ENCODE measurements at regions not wholly inside any gene's neighbourhood (a gene's known extent, or its start where the extent isn't known, plus 50 kb on each side); places are given as distances from the start of the nearest gene placed in this dataset.
"Not testable (repeated sequence)": the region's sequence is repeated elsewhere in the genome, so short reads cannot be mapped to it uniquely, and the experiment has no call there.

- Mint-ChIP-seq H3K4me3 (no peak overlapping the region), H3K9me3 (no peaks in the 10 kb centered on the region), H3K27ac (no peak overlapping the region), H3K36me3 (ENCODE audit: low read depth) (no peaks in the 10 kb centered on the region), H3K27me3 (no peaks in the 10 kb centered on the region), H3K4me1 (ENCODE audit: low read depth) (no peaks in the 10 kb centered on the region)
Observed at GRCh38 chr11:96878299-96879051, 488.7 kb downstream of the JRKL start.

GRCh38 chr11:96882622-96883021 is 492.8 kb downstream of the JRKL start:
- not testable (repeated sequence) for H3K36me3 Mint-ChIP-seq (ENCODE audit: low read depth); H3K27me3 Mint-ChIP-seq; H3K27ac Mint-ChIP-seq; H3K4me1 Mint-ChIP-seq (ENCODE audit: low read depth); H3K9me3 Mint-ChIP-seq; H3K4me3 Mint-ChIP-seq

- Mint-ChIP-seq H3K36me3 (ENCODE audit: low read depth) (no peaks in the 10 kb centered on the region), H3K4me3 (no peak overlapping the region), H3K4me1 (ENCODE audit: low read depth) (no peaks in the 10 kb centered on the region), H3K27me3 (no peaks in the 10 kb centered on the region), H3K27ac (no peak overlapping the region), H3K9me3 (no peaks in the 10 kb centered on the region)
Observed at GRCh38 chr11:96885405-96885804, 495.6 kb downstream of the JRKL start.

GRCh38 chr11:96885912-96886311 is 496.1 kb downstream of the JRKL start:
- Mint-ChIP-seq H3K36me3 (ENCODE audit: low read depth) (no peaks in the 10 kb centered on the region), H3K9me3 (no peaks in the 10 kb centered on the region), H3K27ac (no peak overlapping the region)

DNA sequence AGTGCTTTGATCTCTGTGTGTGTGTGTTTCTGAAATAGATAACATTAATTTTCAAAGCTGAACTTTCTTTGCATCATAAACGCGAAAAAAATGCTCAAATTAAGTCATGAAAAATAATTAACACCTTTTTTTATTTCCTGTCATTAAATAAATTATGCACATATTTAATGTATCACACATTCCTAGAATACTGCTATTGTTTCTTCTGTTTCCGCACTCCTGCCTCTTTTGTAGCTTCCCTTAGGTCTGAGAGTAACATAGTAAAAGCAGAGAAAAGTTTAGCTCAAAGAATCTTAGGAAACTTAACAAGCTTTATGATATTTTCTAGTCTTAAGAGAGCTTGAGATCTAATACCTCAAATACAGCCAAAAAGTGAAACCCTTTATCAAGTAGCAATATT is 504.2 kb downstream of the JRKL start:
- Mint-ChIP-seq H3K27ac (no peak overlapping the region), H3K4me3 (no peak overlapping the region)

More at GRCh38 chr11:96885912-96886311, 496.1 kb downstream of the JRKL start:
- Mint-ChIP-seq H3K4me3 (no peak overlapping the region), H3K4me1 (ENCODE audit: low read depth) (no peaks in the 10 kb centered on the region), H3K27me3 (no peaks in the 10 kb centered on the region)

GRCh38 chr11:96894587-96894986 is 504.8 kb downstream of the JRKL start:
- H3K9me3 Mint-ChIP-seq = peaks cover 3% of the 10 kb centered on the region
- H3K36me3 Mint-ChIP-seq (ENCODE audit: low read depth) = no peaks in the 10 kb centered on the region
- H3K4me3 Mint-ChIP-seq = no peak overlapping the region
- no peaks in the 10 kb centered on the region for H3K4me1 Mint-ChIP-seq (ENCODE audit: low read depth)
- no peaks in the 10 kb centered on the region for H3K27me3 Mint-ChIP-seq
- no peak overlapping the region for H3K27ac Mint-ChIP-seq

More for the DNA sequence above, 504.2 kb downstream of the JRKL start:
- H3K27me3 Mint-ChIP-seq = no peaks in the 10 kb centered on the region
- H3K36me3 Mint-ChIP-seq (ENCODE audit: low read depth) = no peaks in the 10 kb centered on the region
- no peaks in the 10 kb centered on the region for H3K4me1 Mint-ChIP-seq (ENCODE audit: low read depth)
- H3K9me3 Mint-ChIP-seq = peaks cover 3% of the 10 kb centered on the region

- H3K36me3 Mint-ChIP-seq (ENCODE audit: low read depth) = no peaks in the 10 kb centered on the region
- H3K27me3 Mint-ChIP-seq = no peaks in the 10 kb centered on the region
- no peak overlapping the region for H3K4me3 Mint-ChIP-seq
- H3K27ac Mint-ChIP-seq = no peak overlapping the region
- H3K9me3 Mint-ChIP-seq = no peaks in the 10 kb centered on the region
- no peaks in the 10 kb centered on the region for H3K4me1 Mint-ChIP-seq (ENCODE audit: low read depth)
Observed at GRCh38 chr11:96899971-96900370, 510.2 kb downstream of the JRKL start.

DNA sequence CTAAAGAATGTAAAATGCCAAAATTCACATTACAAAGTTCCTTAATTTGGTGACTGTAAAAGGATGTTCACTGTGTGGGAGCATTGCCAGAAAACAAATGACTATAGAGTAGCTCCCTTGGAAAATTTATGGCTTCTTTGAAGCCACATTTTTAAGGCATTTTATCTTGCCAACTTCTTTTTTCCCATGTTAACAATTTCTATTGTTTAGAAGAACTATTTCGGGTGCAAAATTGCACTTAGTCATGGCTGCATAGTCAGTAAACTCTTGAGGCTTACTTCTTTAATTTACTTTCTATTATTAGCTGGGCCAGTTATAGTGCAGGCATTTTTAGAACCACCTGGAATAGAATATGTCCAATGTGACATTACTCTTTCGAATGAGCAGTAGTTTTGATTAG is 515.3 kb downstream of the JRKL start:
- H3K4me1 Mint-ChIP-seq (ENCODE audit: low read depth) = no peaks in the 10 kb centered on the region
- H3K27ac Mint-ChIP-seq = no peak overlapping the region
- no peak overlapping the region for H3K4me3 Mint-ChIP-seq
- no peaks in the 10 kb centered on the region for H3K27me3 Mint-ChIP-seq
- H3K9me3 Mint-ChIP-seq = no peaks in the 10 kb centered on the region
- H3K36me3 Mint-ChIP-seq (ENCODE audit: low read depth) = no peaks in the 10 kb centered on the region

DNA sequence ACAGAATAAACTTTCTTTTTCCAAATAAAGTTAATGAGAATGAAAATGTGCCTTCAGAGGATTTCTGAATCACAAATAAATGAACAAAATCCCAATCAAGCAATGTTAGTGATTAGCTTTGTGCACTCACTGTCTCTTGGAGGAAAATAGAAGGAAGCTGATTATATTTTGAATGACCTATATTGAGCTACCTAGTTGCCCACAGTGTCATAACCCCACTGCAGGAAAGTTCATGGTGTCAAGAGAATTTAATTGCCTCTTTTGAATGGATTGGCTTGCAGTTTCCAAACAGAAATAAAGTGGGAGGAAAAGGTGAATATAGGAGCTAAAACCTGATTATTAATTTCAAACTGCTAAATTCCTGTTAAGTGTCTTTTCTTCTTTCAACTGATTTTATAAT is 515.9 kb downstream of the JRKL start:
- no peaks in the 10 kb centered on the region for H3K36me3 Mint-ChIP-seq (ENCODE audit: low read depth)
- H3K4me1 Mint-ChIP-seq (ENCODE audit: low read depth) = no peaks in the 10 kb centered on the region

GRCh38 chr11:96906476-96906875 is 516.7 kb downstream of the JRKL start:
- Mint-ChIP-seq H3K4me1 (ENCODE audit: low read depth) (no peaks in the 10 kb centered on the region), H3K27ac (no peak overlapping the region), H3K36me3 (ENCODE audit: low read depth) (no peaks in the 10 kb centered on the region), H3K4me3 (no peak overlapping the region), H3K9me3 (no peaks in the 10 kb centered on the region), H3K27me3 (no peaks in the 10 kb centered on the region)

More for the DNA sequence above, 515.9 kb downstream of the JRKL start:
- H3K4me3 Mint-ChIP-seq = no peak overlapping the region
- H3K27me3 Mint-ChIP-seq = no peaks in the 10 kb centered on the region
- H3K27ac Mint-ChIP-seq = no peak overlapping the region
- no peaks in the 10 kb centered on the region for H3K9me3 Mint-ChIP-seq

DNA sequence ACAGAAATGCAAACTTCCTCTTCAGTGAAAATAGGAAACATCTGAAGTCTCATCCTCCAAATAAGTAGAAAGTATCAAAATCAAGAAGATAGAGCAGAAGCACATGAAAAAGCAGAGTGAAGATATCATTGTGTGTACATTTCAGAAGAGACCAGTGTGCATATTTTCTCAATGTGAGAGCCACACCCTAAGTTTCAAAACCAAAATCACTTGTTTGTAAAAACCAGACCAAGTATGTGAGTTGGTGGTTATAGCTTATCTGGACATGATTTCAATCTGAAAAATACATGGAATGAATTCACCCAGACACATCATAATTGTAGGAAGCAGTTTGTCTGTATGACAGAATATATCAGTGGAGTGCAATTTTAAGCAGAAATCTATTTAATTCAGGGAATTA is 536.0 kb downstream of the JRKL start:
- Mint-ChIP-seq H3K27me3 (no peaks in the 10 kb centered on the region), H3K27ac (no peak overlapping the region), H3K9me3 (peaks cover 5% of the 10 kb centered on the region), H3K4me1 (ENCODE audit: low read depth) (no peaks in the 10 kb centered on the region), H3K36me3 (ENCODE audit: low read depth) (no peaks in the 10 kb centered on the region), H3K4me3 (no peak overlapping the region)

GRCh38 chr11:96940227-96940626 is 550.4 kb downstream of the JRKL start:
- no peaks in the 10 kb centered on the region for H3K36me3 Mint-ChIP-seq (ENCODE audit: low read depth)
- H3K27ac Mint-ChIP-seq = no peak overlapping the region
- H3K9me3 Mint-ChIP-seq = peaks cover 9% of the 10 kb centered on the region
- H3K4me1 Mint-ChIP-seq (ENCODE audit: low read depth) = no peaks in the 10 kb centered on the region
- no peak overlapping the region for H3K4me3 Mint-ChIP-seq
- H3K27me3 Mint-ChIP-seq = no peaks in the 10 kb centered on the region

GRCh38 chr11:96942855-96943254 is 553.0 kb downstream of the JRKL start:
- no peaks in the 10 kb centered on the region for H3K4me1 Mint-ChIP-seq (ENCODE audit: low read depth)
- no peak overlapping the region for H3K27ac Mint-ChIP-seq
- H3K9me3 Mint-ChIP-seq = no peaks in the 10 kb centered on the region
- no peaks in the 10 kb centered on the region for H3K27me3 Mint-ChIP-seq
- H3K36me3 Mint-ChIP-seq (ENCODE audit: low read depth) = no peaks in the 10 kb centered on the region
- H3K4me3 Mint-ChIP-seq = no peak overlapping the region

GRCh38 chr11:96943970-96944369 is 554.2 kb downstream of the JRKL start:
- no peaks in the 10 kb centered on the region for H3K9me3 Mint-ChIP-seq
- H3K4me3 Mint-ChIP-seq = no peak overlapping the region
- H3K36me3 Mint-ChIP-seq (ENCODE audit: low read depth) = no peaks in the 10 kb centered on the region
- H3K27me3 Mint-ChIP-seq = no peaks in the 10 kb centered on the region
- no peaks in the 10 kb centered on the region for H3K4me1 Mint-ChIP-seq (ENCODE audit: low read depth)
- no peak overlapping the region for H3K27ac Mint-ChIP-seq

DNA sequence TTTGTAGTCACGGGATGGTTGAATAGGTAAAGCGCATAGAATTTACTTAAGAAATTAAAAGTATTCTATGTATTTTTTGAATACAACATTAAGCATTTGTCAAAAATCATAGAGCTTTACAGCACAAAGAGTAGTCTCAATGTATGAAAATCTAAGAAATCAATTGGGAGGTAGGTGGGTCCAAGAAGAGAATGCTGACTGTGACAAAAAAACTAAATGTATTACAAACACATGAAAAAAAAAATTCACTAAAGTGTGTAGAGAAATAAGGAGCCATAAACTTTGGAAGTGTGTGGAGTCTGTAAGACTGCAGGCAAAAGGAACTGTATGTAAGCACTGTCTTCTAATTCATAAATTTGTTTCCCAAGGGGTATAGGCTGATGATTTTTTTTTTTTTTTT is 558.3 kb downstream of the JRKL start:
- Mint-ChIP-seq H3K9me3 (no peaks in the 10 kb centered on the region), H3K4me3 (no peak overlapping the region), H3K27ac (no peak overlapping the region), H3K36me3 (ENCODE audit: low read depth) (no peaks in the 10 kb centered on the region), H3K27me3 (no peaks in the 10 kb centered on the region), H3K4me1 (ENCODE audit: low read depth) (no peaks in the 10 kb centered on the region)

- H3K9me3 Mint-ChIP-seq = no peaks in the 10 kb centered on the region
- no peak overlapping the region for H3K4me3 Mint-ChIP-seq
- no peaks in the 10 kb centered on the region for H3K36me3 Mint-ChIP-seq (ENCODE audit: low read depth)
- H3K27ac Mint-ChIP-seq = no peak overlapping the region
- H3K27me3 Mint-ChIP-seq = no peaks in the 10 kb centered on the region
- no peaks in the 10 kb centered on the region for H3K4me1 Mint-ChIP-seq (ENCODE audit: low read depth)
Observed at GRCh38 chr11:96949464-96949863, 559.7 kb downstream of the JRKL start.
